Smooth muscle cell (in vitro differentiated cells): ENCODE measurements at regions not wholly inside any gene's neighbourhood (a gene's known extent, or its start where the extent isn't known, plus 50 kb on each side); places are given as distances from the start of the nearest gene placed in this dataset.

Source experiments
- DNase-seq: peaks from one replicate; lab custom pipeline; 2025; ENCODE audit not compliant: unreplicated experiment; lab: John Stamatoyannopoulos, UW
- H2AFZ ChIP-seq: fragments of 200-600 bp; sonication (generic); 2 replicates; pipeline ENCODE4 v1.6.0; 2016; ENCODE audit warnings: antibody characterized with exemption, low read depth, mild to moderate bottlenecking
- H3F3A ChIP-seq: fragments of 200-600 bp; sonication (generic); 2 replicates; pipeline ENCODE4 v1.6.0; 2017; ENCODE audit warnings: antibody characterized with exemption, low read depth
- H3K27ac ChIP-seq: fragments of 200-600 bp; sonication (generic); 2 replicates; pipeline ENCODE4 v1.5.1; 2016; ENCODE audit warnings: low read depth, mild to moderate bottlenecking
- H3K27me3 ChIP-seq: fragments of 200-600 bp; sonication (generic); 2 replicates; pipeline ENCODE4 v1.6.1; 2016; ENCODE audit warnings: low read depth, mild to moderate bottlenecking
- H3K36me3 ChIP-seq: fragments of 200-600 bp; sonication (generic); 2 replicates; pipeline ENCODE4 v1.5.1; 2016; ENCODE audit warnings: low read depth
- H3K4me1 ChIP-seq: fragments of 200-600 bp; sonication (generic); 2 replicates; pipeline ENCODE4 v1.5.1; 2016; ENCODE audit warnings: low read depth
- H3K4me2 ChIP-seq: fragments of 200-600 bp; sonication (generic); 2 replicates; pipeline ENCODE4 v1.6.0; 2016; ENCODE audit warnings: mild to moderate bottlenecking
- H3K4me3 ChIP-seq: fragments of 200-600 bp; sonication (generic); 2 replicates; pipeline ENCODE4 v1.5.1; 2016; ENCODE audit warnings: mild to moderate bottlenecking
- H3K79me2 ChIP-seq: fragments of 200-600 bp; sonication (generic); 2 replicates; pipeline ENCODE4 v1.6.0; 2016; ENCODE audit warnings: low read depth, mild to moderate bottlenecking
- H3K9ac ChIP-seq: fragments of 200-600 bp; sonication (generic); 2 replicates; pipeline ENCODE4 v1.6.0; 2016; ENCODE audit warnings: low read depth
- H3K9me3 ChIP-seq: fragments of 200-600 bp; sonication (generic); replicated peaks from 2 replicates; pipeline ENCODE4 v1.5.1; 2016; ENCODE audit warnings: low read depth
- H4K20me1 ChIP-seq: fragments of 200-600 bp; sonication (generic); 2 replicates; pipeline ENCODE4 v1.6.0; 2016; ENCODE audit warnings: low read depth
- CTCF ChIP-seq: fragments of 200-600 bp; sonication (generic); IDR thresholded peaks from 2 replicates; pipeline ENCODE4 v1.5.1; 2017; ENCODE audit warnings: borderline replicate concordance, mild to moderate bottlenecking, antibody characterized with exemption; ENCODE audit not compliant: insufficient read depth, poor library complexity, severe bottlenecking
- WGBS: methylation state at CpG from one replicate; pipeline ENCODE4 v1.1.7; 2016; ENCODE audit warnings: low lambda C conversion rate; 5-methylcytosine and 5-hydroxymethylcytosine counted together

GRCh38 chr2:8538931-8539621 is 142.8 kb upstream of the ID2 start:
- 89% methylated on average over 14 of the region's 14 CpGs for WGBS

GRCh38 chr2:8539743-8540551 is 141.9 kb upstream of the ID2 start:
- no peaks in the 10 kb centered on the region for H3K36me3 ChIP-seq
- no peaks in the 10 kb centered on the region for H4K20me1 ChIP-seq
- DNase-seq = no peak
- H3K4me1 ChIP-seq = peaks cover 20% of the 10 kb centered on the region
- H3K27ac ChIP-seq = peak overlapping the region; percentile 26
- H3F3A ChIP-seq = peaks cover 23% of the 10 kb centered on the region
- H3K79me2 ChIP-seq = no peaks in the 10 kb centered on the region
- H3K4me2 ChIP-seq = no peak overlapping the region
- H3K4me3 ChIP-seq = no peak overlapping the region
- H3K9ac ChIP-seq = no peak overlapping the region
- H2AFZ ChIP-seq = no peak overlapping the region
- H3K27me3 ChIP-seq = no peaks in the 10 kb centered on the region
- 63% methylated on average over 14 of the region's 14 CpGs for WGBS
- no peak for TF ChIP-seq CTCF
- no peaks in the 10 kb centered on the region for H3K9me3 ChIP-seq

More at GRCh38 chr2:8538931-8539621, 142.8 kb upstream of the ID2 start:
- Histone ChIP-seq H2AFZ (no peak overlapping the region), H3K4me1 (peaks cover 23% of the 10 kb centered on the region), H3K79me2 (no peaks in the 10 kb centered on the region), H3K4me3 (no peak overlapping the region), H4K20me1 (no peaks in the 10 kb centered on the region), H3K9me3 (no peaks in the 10 kb centered on the region), H3K36me3 (no peaks in the 10 kb centered on the region), H3K9ac (no peak overlapping the region), H3F3A (peaks cover 16% of the 10 kb centered on the region), H3K27me3 (no peaks in the 10 kb centered on the region), H3K27ac (no peak overlapping the region), H3K4me2 (no peak overlapping the region)
- no peak for DNase-seq
- no peak for TF ChIP-seq CTCF

- Histone ChIP-seq H3K9ac (no peak overlapping the region), H3K4me1 (peaks cover 13% of the 10 kb centered on the region), H3K27me3 (no peaks in the 10 kb centered on the region), H2AFZ (no peak overlapping the region), H4K20me1 (no peaks in the 10 kb centered on the region), H3K27ac (peak overlapping the region; percentile 26), H3K4me3 (no peak overlapping the region), H3K79me2 (no peaks in the 10 kb centered on the region), H3K36me3 (no peaks in the 10 kb centered on the region), H3K9me3 (no peaks in the 10 kb centered on the region), H3F3A (peaks cover 23% of the 10 kb centered on the region), H3K4me2 (no peak overlapping the region)
- 91% methylated on average over 2 of the region's 2 CpGs for whole genome bisulfite sequencing
- DNase-seq = no peak
- TF ChIP-seq CTCF = no peak
These were observed 141.3 kb upstream of the ID2 start for GRCh38 chr2:8540552-8541055.
